Fibroblast of mammary gland (primary cell): ENCODE measurements at regions not wholly inside any gene's neighbourhood (a gene's known extent, or its start where the extent isn't known, plus 50 kb on each side); places are given as distances from the start of the nearest gene placed in this dataset.

Experiments
- DNase-seq: peaks from one replicate; pipeline ENCODE4 v3.0.0-alpha.2; 2010; ENCODE audit warnings: low read depth
- H3K4me3 ChIP-seq: 2 replicates; pipeline ENCODE4 v1.5.1; 2011; ENCODE audit warnings: low read depth, mild to moderate bottlenecking, low read length, moderate library complexity; ENCODE audit not compliant: control insufficient read depth
- CTCF ChIP-seq: conservative IDR thresholded peaks from 2 replicates; pipeline ENCODE4 v1.5.1; 2011; ENCODE audit warnings: low read depth, low read length, inconsistent platforms; ENCODE audit not compliant: control insufficient read depth, insufficient read depth

DNA sequence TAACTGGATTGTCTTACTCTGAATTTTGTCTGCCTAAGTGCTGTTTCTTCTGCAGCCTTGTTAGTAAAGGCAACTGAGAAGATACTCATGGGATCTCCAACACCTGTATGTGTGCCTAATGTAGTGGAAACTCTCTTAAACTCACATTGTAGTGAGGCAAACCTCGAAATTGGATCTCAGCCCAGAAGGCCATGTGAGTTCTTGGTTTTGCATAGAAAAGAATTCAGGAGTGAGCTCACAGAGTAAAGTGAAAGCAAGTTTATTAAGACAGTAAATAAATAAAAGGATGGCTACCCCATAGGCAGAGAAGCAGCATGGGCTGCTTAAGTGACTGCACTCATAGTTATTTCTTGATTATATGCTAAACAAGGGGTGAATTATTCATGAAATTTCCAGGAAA lies 1344.7 kb downstream of the NCAM2 start:
- no peak for DNase-seq
- no peak overlapping the region for H3K4me3 ChIP-seq
- TF ChIP-seq CTCF: no peak

GRCh38 chr21:22343303-22343702 lies 1345.1 kb downstream of the NCAM2 start:
- TF ChIP-seq CTCF: no peak
- no peak overlapping the region for H3K4me3 ChIP-seq
- no peak for DNase-seq

- H3K4me3 ChIP-seq: no peak overlapping the region
- no peak for TF ChIP-seq CTCF
- DNase-seq: no peak
Measured at GRCh38 chr21:22343721-22344120, 1345.5 kb downstream of the NCAM2 start.

GRCh38 chr21:22345624-22346023 lies 1347.4 kb downstream of the NCAM2 start:
- TF ChIP-seq CTCF: no peak
- no peak for DNase-seq
- H3K4me3 ChIP-seq: no peak overlapping the region

- TF ChIP-seq CTCF: no peak
- no peak for DNase-seq
- H3K4me3 ChIP-seq: no peak overlapping the region
Measured at GRCh38 chr21:22346576-22346975, 1348.4 kb downstream of the NCAM2 start.

DNA sequence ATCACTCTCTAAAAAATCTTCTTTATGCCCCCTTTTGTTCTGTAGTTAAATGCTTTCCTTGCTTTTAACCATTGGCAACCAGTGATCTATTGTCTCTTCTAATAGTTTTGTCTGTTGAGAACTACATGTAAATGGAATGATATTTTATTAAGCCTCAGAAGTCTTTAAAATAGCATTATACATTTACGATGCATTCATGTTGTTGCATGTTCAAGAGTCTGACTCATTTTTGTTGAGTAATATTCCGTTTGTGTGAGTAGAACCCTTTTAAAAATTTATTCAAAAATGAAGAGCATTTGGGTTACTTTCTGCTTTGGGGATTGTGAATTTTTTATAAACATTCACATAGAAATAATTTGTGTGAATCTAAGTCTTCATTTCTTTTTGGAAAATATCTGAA lies 1352.9 kb downstream of the NCAM2 start:
- no peak for TF ChIP-seq CTCF
- DNase-seq: no peak
- H3K4me3 ChIP-seq: no peak overlapping the region

GRCh38 chr21:22352088-22352487 lies 1353.9 kb downstream of the NCAM2 start:
- TF ChIP-seq CTCF: no peak
- DNase-seq: no peak
- no peak overlapping the region for H3K4me3 ChIP-seq
